ENCODE measurements at regions not wholly inside any gene's neighbourhood (a gene's known extent, or its start where the extent isn't known, plus 50 kb on each side); places are given as distances from the start of the nearest gene placed in this dataset.

GRCh38 chr13:30371649-30372265, 50.5 kb upstream of the UBE2L5 start:
- WGBS, 2 experiments (ENCODE audit: insufficient coverage in 2 of 2) = 75 to 83% methylated on average over 13 to 14 of the region's 14 CpGs
- Histone ChIP-seq H3K27ac (ENCODE audit: low read depth, low read length, severe bottlenecking) (no peak overlapping the region), H3K4me3 (ENCODE audit: extremely low read depth, insufficient read depth, low read length, poor library complexity, severe bottlenecking) (no peak overlapping the region), H3K9me3 (ENCODE audit: control insufficient read depth, low read length) (no peaks in the 10 kb centered on the region), H3K4me1 (ENCODE audit: control insufficient read depth, insufficient read depth, low read length, poor library complexity, severe bottlenecking) (peaks cover 8% of the 10 kb centered on the region), H3K36me3 (ENCODE audit: control insufficient read depth, insufficient read depth, low read length) (no peaks in the 10 kb centered on the region)

All from mesodermal cell (in vitro differentiated cells).